Stimulated activated CD8-positive, alpha-beta memory T cell treated with anti-CD3 and anti-CD28 coated beads, Interleukin-4, amount 100 ng/mL, for 48 hours (primary cell): ENCODE measurements at regions not wholly inside any gene's neighbourhood (a gene's known extent, or its start where the extent isn't known, plus 50 kb on each side); places are given as distances from the start of the nearest gene placed in this dataset.

Experiments used
- DNase-seq: peaks from one replicate; pipeline ENCODE4 v3.0.0-alpha.2; 2020

- no peak for DNase-seq
Observed at GRCh38 chr5:174414315-174414710, 310.1 kb upstream of the MSX2 start.

GRCh38 chr5:174418809-174419539 lies 305.4 kb upstream of the MSX2 start:
- no peak for DNase-seq

GRCh38 chr5:174419540-174420132 lies 304.7 kb upstream of the MSX2 start:
- peak; percentile 93 for DNase-seq

- no peak for DNase-seq
Observed at GRCh38 chr5:174420651-174421407, 303.6 kb upstream of the MSX2 start.

GRCh38 chr5:174421408-174421805 lies 303.0 kb upstream of the MSX2 start:
- no peak for DNase-seq

GRCh38 chr5:174423558-174423957 lies 300.8 kb upstream of the MSX2 start:
- DNase-seq = no peak

GRCh38 chr5:174424219-174425053 lies 299.9 kb upstream of the MSX2 start:
- DNase-seq = no peak

GRCh38 chr5:174425271-174425963 lies 299.0 kb upstream of the MSX2 start:
- DNase-seq = no peak

- no peak for DNase-seq
Observed at GRCh38 chr5:174425964-174426290, 298.5 kb upstream of the MSX2 start.

GRCh38 chr5:174426388-174426787 lies 298.0 kb upstream of the MSX2 start:
- no peak for DNase-seq

- DNase-seq = no peak
Observed at GRCh38 chr5:174426851-174427250, 297.5 kb upstream of the MSX2 start.

GRCh38 chr5:174427304-174427703 lies 297.1 kb upstream of the MSX2 start:
- no peak for DNase-seq

- no peak for DNase-seq
Observed at GRCh38 chr5:174428895-174429294, 295.5 kb upstream of the MSX2 start.

GRCh38 chr5:174430940-174431339 lies 293.4 kb upstream of the MSX2 start:
- DNase-seq = no peak

GRCh38 chr5:174431504-174431903 lies 292.9 kb upstream of the MSX2 start:
- DNase-seq = no peak

GRCh38 chr5:174433098-174433497 lies 291.3 kb upstream of the MSX2 start:
- no peak for DNase-seq

GRCh38 chr5:174436750-174437149 lies 287.6 kb upstream of the MSX2 start:
- DNase-seq = no peak

GRCh38 chr5:174444479-174445188 lies 279.7 kb upstream of the MSX2 start:
- no peak for DNase-seq

- no peak for DNase-seq
Observed at GRCh38 chr5:174446446-174446845, 277.9 kb upstream of the MSX2 start.

- no peak for DNase-seq
Observed at GRCh38 chr5:174446988-174447387, 277.4 kb upstream of the MSX2 start.

- DNase-seq = no peak
Observed at GRCh38 chr5:174448041-174448440, 276.3 kb upstream of the MSX2 start.

GRCh38 chr5:174448662-174449061 lies 275.7 kb upstream of the MSX2 start:
- DNase-seq = no peak
